ENCODE measurements at regions not wholly inside any gene's neighbourhood (a gene's known extent, or its start where the extent isn't known, plus 50 kb on each side); places are given as distances from the start of the nearest gene placed in this dataset.

- no peaks in the 10 kb centered on the region for H3K36me3 ChIP-seq (ENCODE audit: control insufficient read depth, insufficient read depth, low read length)
- H3K27me3 ChIP-seq (ENCODE audit: control insufficient read depth, insufficient read depth, low read length, poor library complexity, severe bottlenecking), result no peaks in the 10 kb centered on the region
- H3K27ac ChIP-seq (ENCODE audit: insufficient read depth, low read depth, low read length, poor library complexity, severe bottlenecking), result no peak overlapping the region
- 85 to 96% methylated on average over 2 of the region's 2 CpGs for WGBS, 2 experiments
- H3K4me1 ChIP-seq (ENCODE audit: control insufficient read depth, insufficient read depth, low read length), result no peaks in the 10 kb centered on the region
- no peaks in the 10 kb centered on the region for H3K9me3 ChIP-seq (ENCODE audit: control insufficient read depth, low read length)
- no peak overlapping the region for H3K4me3 ChIP-seq (ENCODE audit: insufficient read depth, low read depth, low read length)
Measured at GRCh38 chr14:29316936-29317335, 550.3 kb downstream of the FOXG1 start.

DNA sequence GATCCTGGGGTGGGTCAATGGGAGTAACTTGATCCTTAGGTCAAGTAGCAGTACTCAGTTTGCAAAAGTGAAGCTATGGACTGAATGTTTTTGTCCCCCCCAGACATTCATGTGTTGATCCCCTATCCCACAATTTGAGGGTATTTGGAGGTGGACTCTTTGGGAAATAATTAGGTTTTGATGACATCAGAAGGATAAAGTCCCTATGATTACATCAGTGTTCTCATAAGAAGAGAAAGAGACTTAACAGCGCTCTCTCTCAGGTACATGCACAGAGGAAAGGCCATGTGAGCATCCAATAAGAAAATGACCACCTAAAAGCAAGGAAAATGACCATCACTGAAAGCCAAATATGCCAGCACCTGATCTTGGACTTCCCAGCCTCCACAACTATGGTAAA is 550.8 kb downstream of the FOXG1 start:
- no peaks in the 10 kb centered on the region for H3K9me3 ChIP-seq (ENCODE audit: control insufficient read depth, low read length)
- H3K4me1 ChIP-seq (ENCODE audit: control insufficient read depth, insufficient read depth, low read length), result no peaks in the 10 kb centered on the region
- no peak overlapping the region for H3K4me3 ChIP-seq (ENCODE audit: insufficient read depth, low read depth, low read length)

DNA sequence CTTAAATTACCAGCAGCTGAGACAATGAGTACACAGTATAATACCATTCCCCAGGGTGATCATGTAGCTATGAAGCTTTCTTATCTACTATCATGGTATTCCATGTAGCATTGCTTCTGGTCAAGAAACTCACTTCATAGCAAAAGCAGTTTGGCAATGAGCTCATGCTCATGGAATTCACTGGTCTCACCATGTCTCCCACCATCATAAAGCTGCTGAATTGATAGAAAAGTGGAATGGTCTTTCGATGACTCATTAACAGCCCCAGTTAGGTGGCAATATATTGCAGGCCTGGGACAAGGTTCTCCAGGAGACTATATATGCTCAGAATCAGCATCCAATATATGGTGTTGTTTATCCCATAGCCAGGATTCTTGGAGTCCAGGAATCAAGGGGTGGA is 553.7 kb downstream of the FOXG1 start:
- H3K27ac ChIP-seq (ENCODE audit: insufficient read depth, low read depth, low read length, poor library complexity, severe bottlenecking), result no peak overlapping the region
- no peaks in the 10 kb centered on the region for H3K9me3 ChIP-seq (ENCODE audit: control insufficient read depth, low read length)
- H3K36me3 ChIP-seq (ENCODE audit: control insufficient read depth, insufficient read depth, low read length), result no peaks in the 10 kb centered on the region
- H3K27me3 ChIP-seq (ENCODE audit: control insufficient read depth, insufficient read depth, low read length, poor library complexity, severe bottlenecking), result no peaks in the 10 kb centered on the region
- no peaks in the 10 kb centered on the region for H3K4me1 ChIP-seq (ENCODE audit: control insufficient read depth, insufficient read depth, low read length)
- no peak overlapping the region for H3K4me3 ChIP-seq (ENCODE audit: insufficient read depth, low read depth, low read length)
- WGBS, 2 experiments, result 96 to 100% methylated on average over 1 of the region's 1 CpG

More for the DNA sequence above, 550.8 kb downstream of the FOXG1 start:
- no peaks in the 10 kb centered on the region for H3K36me3 ChIP-seq (ENCODE audit: control insufficient read depth, insufficient read depth, low read length)
- H3K27ac ChIP-seq (ENCODE audit: insufficient read depth, low read depth, low read length, poor library complexity, severe bottlenecking), result no peak overlapping the region
- no peaks in the 10 kb centered on the region for H3K27me3 ChIP-seq (ENCODE audit: control insufficient read depth, insufficient read depth, low read length, poor library complexity, severe bottlenecking)
- 93 to 94% methylated on average over 1 of the region's 1 CpG for WGBS, 2 experiments

- no peaks in the 10 kb centered on the region for H3K36me3 ChIP-seq (ENCODE audit: control insufficient read depth, insufficient read depth, low read length)
- no peak overlapping the region for H3K27ac ChIP-seq (ENCODE audit: insufficient read depth, low read depth, low read length, poor library complexity, severe bottlenecking)
- no peak overlapping the region for H3K4me3 ChIP-seq (ENCODE audit: insufficient read depth, low read depth, low read length)
- no peaks in the 10 kb centered on the region for H3K27me3 ChIP-seq (ENCODE audit: control insufficient read depth, insufficient read depth, low read length, poor library complexity, severe bottlenecking)
- no peaks in the 10 kb centered on the region for H3K4me1 ChIP-seq (ENCODE audit: control insufficient read depth, insufficient read depth, low read length)
- no peaks in the 10 kb centered on the region for H3K9me3 ChIP-seq (ENCODE audit: control insufficient read depth, low read length)
Measured at GRCh38 chr14:29321646-29322045, 555.1 kb downstream of the FOXG1 start.

GRCh38 chr14:29339494-29340172 is 573.0 kb downstream of the FOXG1 start:
- Histone ChIP-seq H3K36me3 (ENCODE audit: control insufficient read depth, insufficient read depth, low read length) (no peaks in the 10 kb centered on the region), H3K9me3 (ENCODE audit: control insufficient read depth, low read length) (no peaks in the 10 kb centered on the region), H3K27ac (ENCODE audit: insufficient read depth, low read depth, low read length, poor library complexity, severe bottlenecking) (no peak overlapping the region), H3K4me1 (ENCODE audit: control insufficient read depth, insufficient read depth, low read length) (no peaks in the 10 kb centered on the region), H3K27me3 (ENCODE audit: control insufficient read depth, insufficient read depth, low read length, poor library complexity, severe bottlenecking) (no peaks in the 10 kb centered on the region), H3K4me3 (ENCODE audit: insufficient read depth, low read depth, low read length) (no peak overlapping the region)
- WGBS, 2 experiments, result 99 to 100% methylated on average over 3 of the region's 3 CpGs

DNA sequence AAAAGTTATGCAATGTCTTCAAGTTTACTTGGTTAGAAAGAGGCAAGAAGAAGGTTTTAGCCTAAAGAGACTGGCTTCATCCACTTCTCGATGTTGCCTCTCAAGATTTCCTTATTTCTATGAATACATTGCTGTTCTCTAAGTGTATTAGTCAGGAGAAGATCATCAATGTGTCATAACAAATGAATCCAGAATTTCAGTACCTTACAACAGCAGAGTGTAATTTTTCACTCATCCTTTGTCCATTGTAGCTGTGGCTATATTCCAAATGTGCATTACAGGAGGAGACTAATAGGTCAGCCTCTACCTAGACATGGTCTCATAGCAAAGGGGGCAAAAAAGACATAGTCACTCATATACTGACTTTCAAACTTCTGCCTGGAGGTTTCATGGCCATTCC is 579.1 kb downstream of the PRKD1 start:
- Histone ChIP-seq H3K4me3 (ENCODE audit: insufficient read depth, low read depth, low read length) (no peak overlapping the region), H3K27me3 (ENCODE audit: control insufficient read depth, insufficient read depth, low read length, poor library complexity, severe bottlenecking) (no peaks in the 10 kb centered on the region), H3K27ac (ENCODE audit: insufficient read depth, low read depth, low read length, poor library complexity, severe bottlenecking) (no peak overlapping the region), H3K36me3 (ENCODE audit: control insufficient read depth, insufficient read depth, low read length) (no peaks in the 10 kb centered on the region), H3K4me1 (ENCODE audit: control insufficient read depth, insufficient read depth, low read length) (no peaks in the 10 kb centered on the region), H3K9me3 (ENCODE audit: control insufficient read depth, low read length) (no peaks in the 10 kb centered on the region)
- 100% methylated on average over 1 of the region's 1 CpG for WGBS, 2 experiments

DNA sequence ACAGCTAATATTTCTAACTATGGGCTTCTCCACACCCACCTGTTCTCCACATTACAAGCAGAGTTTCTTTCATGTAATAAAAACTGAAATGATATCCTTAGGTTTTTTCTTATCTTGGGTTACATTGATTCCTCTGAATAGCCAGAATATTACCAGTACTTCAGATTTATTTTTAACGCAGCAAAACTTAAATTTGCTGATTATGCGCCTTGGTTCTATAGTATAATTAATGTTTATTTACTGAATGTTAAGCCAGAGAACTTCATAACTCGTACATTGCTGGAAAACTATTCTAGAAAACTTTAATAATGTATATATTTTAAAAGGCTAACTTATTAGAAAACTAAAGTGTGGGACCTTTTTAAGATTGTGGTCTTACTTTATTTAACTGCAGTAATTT is 577.2 kb downstream of the PRKD1 start:
- Histone ChIP-seq H3K9me3 (ENCODE audit: control insufficient read depth, low read length) (no peaks in the 10 kb centered on the region), H3K27me3 (ENCODE audit: control insufficient read depth, insufficient read depth, low read length, poor library complexity, severe bottlenecking) (no peaks in the 10 kb centered on the region)
- WGBS, 2 experiments, result 86% methylated on average over 1 of the region's 3 CpGs; no CpG with 5 or more reads in 1 of the 2 experiments

GRCh38 chr14:29351996-29352705 is 575.5 kb downstream of the PRKD1 start:
- Histone ChIP-seq H3K4me1 (ENCODE audit: control insufficient read depth, insufficient read depth, low read length) (no peaks in the 10 kb centered on the region), H3K27me3 (ENCODE audit: control insufficient read depth, insufficient read depth, low read length, poor library complexity, severe bottlenecking) (no peaks in the 10 kb centered on the region), H3K9me3 (ENCODE audit: control insufficient read depth, low read length) (no peaks in the 10 kb centered on the region), H3K27ac (ENCODE audit: insufficient read depth, low read depth, low read length, poor library complexity, severe bottlenecking) (no peak overlapping the region), H3K4me3 (ENCODE audit: insufficient read depth, low read depth, low read length) (no peak overlapping the region), H3K36me3 (ENCODE audit: control insufficient read depth, insufficient read depth, low read length) (no peaks in the 10 kb centered on the region)
- WGBS, 2 experiments, result 95 to 98% methylated on average over 2 to 4 of the region's 4 CpGs

More for the DNA sequence above, 577.2 kb downstream of the PRKD1 start:
- Histone ChIP-seq H3K4me3 (ENCODE audit: insufficient read depth, low read depth, low read length) (no peak overlapping the region), H3K27ac (ENCODE audit: insufficient read depth, low read depth, low read length, poor library complexity, severe bottlenecking) (no peak overlapping the region), H3K36me3 (ENCODE audit: control insufficient read depth, insufficient read depth, low read length) (no peaks in the 10 kb centered on the region), H3K4me1 (ENCODE audit: control insufficient read depth, insufficient read depth, low read length) (no peaks in the 10 kb centered on the region)

DNA sequence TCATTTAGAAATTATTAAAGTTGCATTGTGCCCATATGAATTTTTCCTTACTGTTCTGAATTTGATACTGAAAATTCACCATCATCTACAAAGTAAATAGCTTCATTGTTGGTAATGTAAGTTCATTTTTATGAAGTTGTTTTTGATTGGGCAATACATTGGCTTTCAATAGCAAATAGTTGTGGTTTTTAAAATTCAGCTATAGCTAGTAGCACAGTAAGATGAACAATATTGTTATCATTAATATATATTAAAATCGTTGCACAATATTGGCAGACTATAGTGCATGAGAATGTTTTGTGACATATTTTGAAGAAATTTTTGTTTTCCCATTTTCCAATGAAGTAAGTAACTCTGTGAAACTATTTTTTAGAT is 575.0 kb downstream of the PRKD1 start:
- WGBS, 2 experiments, result no CpG with 5 or more reads among the region's 1 CpG
- H3K4me1 ChIP-seq (ENCODE audit: control insufficient read depth, insufficient read depth, low read length), result no peaks in the 10 kb centered on the region
- H3K27ac ChIP-seq (ENCODE audit: insufficient read depth, low read depth, low read length, poor library complexity, severe bottlenecking), result no peak overlapping the region
- H3K9me3 ChIP-seq (ENCODE audit: control insufficient read depth, low read length), result no peaks in the 10 kb centered on the region
- H3K27me3 ChIP-seq (ENCODE audit: control insufficient read depth, insufficient read depth, low read length, poor library complexity, severe bottlenecking), result no peaks in the 10 kb centered on the region
- no peak overlapping the region for H3K4me3 ChIP-seq (ENCODE audit: insufficient read depth, low read depth, low read length)
- H3K36me3 ChIP-seq (ENCODE audit: control insufficient read depth, insufficient read depth, low read length), result no peaks in the 10 kb centered on the region

- H3K27ac ChIP-seq (ENCODE audit: insufficient read depth, low read depth, low read length, poor library complexity, severe bottlenecking), result no peak overlapping the region
- H3K27me3 ChIP-seq (ENCODE audit: control insufficient read depth, insufficient read depth, low read length, poor library complexity, severe bottlenecking), result no peaks in the 10 kb centered on the region
- H3K4me3 ChIP-seq (ENCODE audit: insufficient read depth, low read depth, low read length), result no peak overlapping the region
- 91 to 93% methylated on average over 5 of the region's 5 CpGs for WGBS, 2 experiments
- no peaks in the 10 kb centered on the region for H3K36me3 ChIP-seq (ENCODE audit: control insufficient read depth, insufficient read depth, low read length)
- H3K9me3 ChIP-seq (ENCODE audit: control insufficient read depth, low read length), result no peaks in the 10 kb centered on the region
- no peaks in the 10 kb centered on the region for H3K4me1 ChIP-seq (ENCODE audit: control insufficient read depth, insufficient read depth, low read length)
Measured at GRCh38 chr14:29353513-29353912, 574.1 kb downstream of the PRKD1 start.

All from ectodermal cell (in vitro differentiated cells).